GM12873 (cell line): ENCODE measurements at regions not wholly inside any gene's neighbourhood (a gene's known extent, or its start where the extent isn't known, plus 50 kb on each side); places are given as distances from the start of the nearest gene placed in this dataset.

ENCODE experiments used
- TF ChIP-seq, protein P1 (sequence below): IDR thresholded peaks from 2 replicates; pipeline ENCODE4 v1.5.1; 2012; ENCODE audit warnings: low read depth, mild to moderate bottlenecking, moderate library complexity, low read length, control low read depth; ENCODE audit not compliant: insufficient read depth; ENCODE audit errors: missing control alignments

DNA sequence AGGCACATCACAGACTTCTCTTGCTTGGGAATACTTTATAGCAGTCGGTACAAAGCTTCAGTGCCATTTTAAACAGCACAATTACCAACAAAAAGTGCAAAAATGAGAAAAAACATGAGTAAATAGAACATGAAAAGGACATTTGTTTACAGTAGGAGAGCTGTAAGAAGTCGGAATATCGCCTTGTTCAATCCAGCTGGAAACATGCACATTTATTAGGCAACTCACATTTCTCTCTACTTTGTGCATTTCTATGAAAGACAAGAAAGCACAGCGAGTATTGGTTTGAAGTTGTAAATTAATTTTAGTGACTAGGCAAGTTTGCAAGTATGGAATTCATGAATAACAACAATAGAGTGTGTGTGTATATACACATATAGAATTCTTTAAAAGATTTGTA lies 484.7 kb downstream of the DACH1 start:
- TF ChIP-seq, protein P1, sequence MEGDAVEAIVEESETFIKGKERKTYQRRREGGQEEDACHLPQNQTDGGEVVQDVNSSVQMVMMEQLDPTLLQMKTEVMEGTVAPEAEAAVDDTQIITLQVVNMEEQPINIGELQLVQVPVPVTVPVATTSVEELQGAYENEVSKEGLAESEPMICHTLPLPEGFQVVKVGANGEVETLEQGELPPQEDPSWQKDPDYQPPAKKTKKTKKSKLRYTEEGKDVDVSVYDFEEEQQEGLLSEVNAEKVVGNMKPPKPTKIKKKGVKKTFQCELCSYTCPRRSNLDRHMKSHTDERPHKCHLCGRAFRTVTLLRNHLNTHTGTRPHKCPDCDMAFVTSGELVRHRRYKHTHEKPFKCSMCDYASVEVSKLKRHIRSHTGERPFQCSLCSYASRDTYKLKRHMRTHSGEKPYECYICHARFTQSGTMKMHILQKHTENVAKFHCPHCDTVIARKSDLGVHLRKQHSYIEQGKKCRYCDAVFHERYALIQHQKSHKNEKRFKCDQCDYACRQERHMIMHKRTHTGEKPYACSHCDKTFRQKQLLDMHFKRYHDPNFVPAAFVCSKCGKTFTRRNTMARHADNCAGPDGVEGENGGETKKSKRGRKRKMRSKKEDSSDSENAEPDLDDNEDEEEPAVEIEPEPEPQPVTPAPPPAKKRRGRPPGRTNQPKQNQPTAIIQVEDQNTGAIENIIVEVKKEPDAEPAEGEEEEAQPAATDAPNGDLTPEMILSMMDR: no peak

DNA sequence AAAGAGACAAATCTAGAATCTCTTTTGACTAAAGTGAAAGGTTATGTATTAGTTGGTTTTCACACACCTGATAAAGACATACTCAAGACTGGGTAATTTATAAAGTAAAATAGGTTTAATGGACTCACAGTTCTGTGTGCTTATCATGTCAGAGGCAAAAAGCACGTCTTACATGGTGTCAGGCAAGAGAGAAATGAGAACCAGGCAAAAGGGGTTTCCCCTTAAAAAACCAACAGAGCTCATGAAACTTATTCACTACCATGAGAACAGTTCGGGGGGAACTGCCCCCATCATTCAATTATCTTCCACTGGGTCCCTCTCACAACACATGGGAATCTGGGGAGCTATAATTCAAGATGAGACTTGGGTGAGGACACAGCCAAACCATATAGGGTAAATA lies 486.8 kb downstream of the DACH1 start:
- TF ChIP-seq, protein P1: no peak

DNA sequence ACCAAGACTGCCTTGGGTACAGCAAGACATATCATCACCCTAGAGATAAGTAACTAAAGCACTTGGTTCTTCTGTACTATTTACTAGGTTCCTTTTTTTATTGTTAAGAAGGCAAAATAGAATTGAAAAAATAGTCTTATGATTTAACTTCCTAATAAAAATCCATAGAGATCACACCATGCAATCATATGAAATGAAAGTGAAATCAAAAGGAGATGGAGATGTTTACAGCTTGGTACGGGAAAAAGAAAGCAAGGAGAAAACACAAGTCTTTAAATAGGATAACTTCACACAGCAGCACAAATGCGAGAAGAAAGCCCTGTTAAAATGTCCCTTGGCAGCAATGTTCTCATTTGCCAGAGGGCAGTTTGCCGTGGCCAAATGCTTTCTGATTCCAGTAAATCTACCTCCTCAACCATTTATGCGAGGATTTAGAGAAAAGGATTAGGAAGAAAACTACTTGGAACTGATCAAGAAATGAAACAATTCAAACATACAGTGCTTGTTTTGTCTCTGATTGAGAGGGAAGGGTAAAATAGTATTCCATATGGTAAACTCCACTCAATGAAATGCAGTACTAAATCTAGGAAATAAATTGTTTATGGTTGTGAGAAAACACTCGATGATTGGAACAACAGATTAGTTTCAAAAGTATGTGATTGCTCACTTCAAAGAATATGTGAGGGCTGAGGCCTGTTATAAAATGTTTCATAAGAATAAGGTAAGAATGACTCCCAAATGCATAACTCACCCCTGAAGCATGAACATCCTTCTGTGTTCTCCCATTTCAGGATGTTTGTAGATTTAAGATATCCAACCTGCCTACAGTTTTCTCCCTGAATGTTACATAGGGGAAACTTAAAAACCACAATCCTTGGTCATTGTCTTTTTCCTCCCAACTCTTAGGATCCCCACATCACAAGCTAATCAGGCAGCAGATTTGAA lies 487.8 kb downstream of the DACH1 start:
- TF ChIP-seq, protein P1: no peak

DNA sequence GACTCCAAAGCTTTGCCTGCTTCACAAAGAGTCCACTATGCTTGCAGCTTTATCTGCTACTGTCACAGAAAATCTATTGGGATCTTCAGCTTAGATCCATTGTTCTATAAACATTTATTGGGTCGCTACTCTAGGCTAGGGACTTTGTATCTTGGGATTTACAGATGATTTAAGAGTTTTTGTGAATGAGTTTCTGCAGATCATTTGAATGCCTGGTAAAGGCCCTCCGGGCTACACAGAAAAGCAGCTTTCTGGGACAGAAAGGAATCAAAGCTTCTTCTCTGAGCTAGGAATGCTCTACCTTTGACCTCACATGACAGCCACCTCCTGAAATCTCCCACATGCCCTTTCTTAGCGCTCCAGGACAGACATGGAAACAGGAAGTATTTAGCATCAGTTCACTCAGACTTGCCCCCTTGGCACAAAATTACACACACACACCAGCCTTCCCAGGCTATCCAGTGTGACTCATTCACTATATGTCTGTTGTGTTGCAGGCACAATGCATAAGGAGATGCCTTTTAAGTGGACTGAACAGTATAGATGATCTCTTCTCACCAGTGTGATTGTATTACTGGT lies 492.4 kb downstream of the DACH1 start:
- TF ChIP-seq, protein P1: no peak

DNA sequence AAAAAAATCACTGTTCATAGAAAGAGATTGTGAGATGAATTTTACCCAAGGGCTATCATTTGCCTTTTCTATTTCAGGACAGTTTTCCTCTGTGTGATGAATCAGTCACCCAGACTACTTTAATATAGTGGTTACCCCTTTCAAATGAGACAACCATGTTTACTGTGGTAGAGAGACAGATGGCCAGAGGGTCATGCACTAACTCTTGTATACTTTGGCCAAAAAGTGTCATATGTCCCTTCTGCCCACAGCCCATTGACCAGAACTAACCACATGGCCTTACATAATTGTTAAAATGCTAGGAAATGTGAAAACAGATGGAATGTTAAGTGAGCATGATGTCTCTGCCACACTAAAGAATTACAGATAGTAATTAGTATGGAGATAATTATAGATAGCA lies 498.7 kb downstream of the DACH1 start:
- TF ChIP-seq, protein P1: no peak

DNA sequence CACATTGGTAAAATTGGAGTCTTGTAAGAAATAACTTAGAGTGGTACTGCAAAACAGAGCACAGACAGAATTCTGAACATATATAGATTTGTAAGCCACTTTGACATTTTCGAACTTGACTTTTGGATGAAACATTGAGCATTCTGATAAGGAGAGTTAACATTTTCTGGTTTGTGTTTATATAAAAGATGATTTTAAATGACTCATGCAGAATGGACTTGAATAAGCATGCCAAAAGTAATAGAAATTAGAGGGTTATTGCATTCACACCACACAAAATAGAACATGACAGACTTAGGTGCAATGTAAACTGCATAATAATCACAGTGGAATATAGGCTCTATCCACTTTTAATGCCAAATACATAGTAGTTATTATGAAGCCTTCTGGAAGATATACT lies 507.0 kb downstream of the DACH1 start:
- TF ChIP-seq, protein P1: no peak

DNA sequence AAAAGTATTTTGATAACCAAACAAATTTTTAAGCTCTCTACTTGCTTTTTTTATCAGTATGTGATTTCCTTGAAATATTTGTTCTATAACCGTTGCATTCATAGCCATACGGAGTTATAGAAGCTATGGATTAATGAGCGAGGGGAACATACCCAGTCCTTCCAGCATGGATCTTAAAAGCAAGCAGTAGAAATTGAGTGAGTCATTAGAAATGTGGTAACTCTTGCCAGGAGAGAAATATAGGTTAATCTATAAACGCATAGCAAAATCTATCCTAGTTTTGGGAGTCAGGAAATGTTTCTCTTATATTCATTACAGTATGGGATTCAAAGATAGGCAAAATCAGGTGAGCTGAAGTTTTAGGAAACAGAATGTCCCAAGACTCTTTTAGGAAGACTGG lies 507.4 kb downstream of the DACH1 start:
- TF ChIP-seq, protein P1: no peak
